ENCODE measurements at regions not wholly inside any gene's neighbourhood (a gene's known extent, or its start where the extent isn't known, plus 50 kb on each side); places are given as distances from the start of the nearest gene placed in this dataset.

- TF ChIP-seq CTCF (IDR thresholded peaks at IDR 0.05) = no peak
- TF ChIP-seq POLR2A (IDR thresholded peaks at IDR 0.05; ENCODE audit: low read depth) = no peak
Observed at GRCh38 chr13:75079226-75079625, 402.7 kb downstream of the TBC1D4 start.
